ENCODE measurements at regions not wholly inside any gene's neighbourhood (a gene's known extent, or its start where the extent isn't known, plus 50 kb on each side); places are given as distances from the start of the nearest gene placed in this dataset.
"Not testable (repeated sequence)": the region's sequence is repeated elsewhere in the genome, so short reads cannot be mapped to it uniquely, and the experiment has no call there.

DNA sequence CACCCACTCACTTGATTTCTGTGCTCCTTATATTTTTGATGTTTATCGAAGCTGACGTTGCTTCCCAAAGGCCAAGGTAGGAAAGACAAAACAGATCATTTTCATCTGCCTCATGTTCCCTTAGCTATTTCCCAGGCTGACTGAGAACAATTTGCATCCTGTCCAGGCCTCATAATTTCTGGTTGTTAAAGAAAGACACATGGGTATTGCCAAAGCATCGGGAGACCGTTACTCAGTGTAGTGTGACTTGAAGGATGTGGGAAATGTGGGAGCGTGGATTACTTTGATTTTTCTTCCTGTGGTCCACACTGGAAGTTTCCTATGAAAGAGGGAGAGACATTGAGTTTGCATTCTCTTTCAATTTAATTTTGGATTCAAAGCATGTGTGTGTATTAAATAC is 204.6 kb downstream of the TRIB2 start:
- Mint-ChIP-seq H3K27ac (no peak overlapping the region), H3K4me1 (ENCODE audit: low read depth) (no peaks in the 10 kb centered on the region), H3K4me3 (no peak overlapping the region), H3K9me3 (ENCODE audit: low read depth) (no peaks in the 10 kb centered on the region), H3K27me3 (peaks cover 18% of the 10 kb centered on the region), H3K36me3 (no peaks in the 10 kb centered on the region)

DNA sequence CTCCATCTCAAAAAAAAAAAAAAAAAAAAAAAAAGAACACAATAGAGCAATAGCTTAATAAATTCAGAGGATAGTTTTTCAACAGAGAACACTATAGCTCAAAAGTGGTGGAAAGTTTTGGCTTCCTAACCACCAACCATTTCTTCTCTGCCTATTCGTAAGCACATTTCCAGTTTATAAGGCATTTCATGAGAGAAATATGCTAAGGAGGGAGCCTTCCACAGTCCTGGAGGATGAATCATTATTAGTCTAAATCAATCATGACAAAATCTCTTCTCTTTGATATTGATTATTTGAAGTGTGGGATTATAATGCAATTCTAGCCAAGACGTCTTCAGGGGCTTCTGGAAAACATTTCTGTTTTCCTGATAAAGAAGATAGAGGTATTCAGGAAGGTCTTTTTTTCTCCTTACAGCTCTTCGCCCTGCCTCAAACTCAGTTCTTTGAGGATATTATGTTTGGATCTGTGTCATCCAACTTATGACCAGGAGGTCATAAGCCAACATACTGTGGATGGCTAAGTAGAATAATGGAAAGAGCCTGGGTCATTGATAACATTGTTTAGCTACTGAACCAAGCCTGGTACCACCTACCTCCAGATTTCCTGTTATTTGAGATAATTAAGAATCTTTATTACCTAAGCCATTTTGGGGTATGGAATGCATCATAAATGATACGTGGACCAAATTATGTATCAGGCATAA is 207.3 kb downstream of the TRIB2 start:
- H3K9me3 Mint-ChIP-seq (ENCODE audit: low read depth): no peaks in the 10 kb centered on the region
- peaks cover 8% of the 10 kb centered on the region for H3K4me1 Mint-ChIP-seq (ENCODE audit: low read depth)
- H3K4me3 Mint-ChIP-seq: no peak overlapping the region
- H3K27me3 Mint-ChIP-seq: peaks cover 19% of the 10 kb centered on the region
- H3K36me3 Mint-ChIP-seq: no peaks in the 10 kb centered on the region
- no peak overlapping the region for H3K27ac Mint-ChIP-seq

DNA sequence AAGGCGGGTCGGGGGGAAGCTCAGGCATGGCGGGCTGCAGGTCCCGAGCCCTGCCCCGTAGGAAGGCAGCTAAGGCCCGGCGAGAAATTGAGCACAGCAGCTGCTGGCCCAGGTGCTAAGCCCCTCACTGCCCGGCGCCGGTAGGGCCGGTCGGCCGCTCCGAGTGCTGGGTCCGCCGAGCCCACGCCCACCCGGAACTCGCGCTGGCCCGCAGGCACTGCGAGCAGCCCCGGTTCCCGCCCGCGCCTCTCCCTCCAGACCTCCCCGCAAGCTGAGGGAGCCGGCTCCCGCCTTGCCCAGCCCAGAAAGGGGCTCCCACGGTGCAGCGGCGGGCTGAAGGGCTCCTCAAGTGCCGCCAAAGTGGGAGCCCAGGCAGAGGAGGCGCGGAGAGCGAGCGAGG is 209.9 kb downstream of the TRIB2 start:
- H3K4me1 Mint-ChIP-seq (ENCODE audit: low read depth); H3K27ac Mint-ChIP-seq; H3K9me3 Mint-ChIP-seq (ENCODE audit: low read depth); H3K4me3 Mint-ChIP-seq; H3K36me3 Mint-ChIP-seq: not testable (repeated sequence)
- peaks cover 15% of the 10 kb centered on the region for H3K27me3 Mint-ChIP-seq

DNA sequence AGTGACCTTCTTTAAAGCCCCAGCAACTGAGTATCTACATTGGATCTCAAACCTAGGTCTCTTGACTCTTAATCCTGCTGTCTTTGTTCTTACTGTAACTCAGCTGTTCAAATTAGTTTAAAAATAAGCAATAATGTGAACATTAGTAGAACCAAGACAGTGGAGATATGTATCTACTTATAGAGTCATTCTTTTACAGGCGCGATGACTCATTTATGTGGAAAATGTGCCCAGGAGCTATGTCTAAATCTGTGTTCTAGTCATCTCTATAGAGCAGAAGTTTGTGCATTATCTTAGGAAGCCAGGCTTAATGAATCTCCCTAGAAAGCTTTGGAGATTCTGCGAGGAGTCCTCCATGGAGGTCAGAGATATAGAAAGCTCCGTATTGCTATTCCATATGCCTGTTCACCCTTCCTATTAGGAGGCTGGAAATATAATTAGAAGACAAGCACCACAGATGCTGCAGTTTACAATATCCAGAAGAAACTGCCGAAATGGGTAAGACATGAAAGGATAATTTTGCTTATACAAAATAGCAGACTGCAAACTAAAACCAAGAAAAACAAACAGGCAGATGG is 211.6 kb downstream of the TRIB2 start:
- H3K36me3 Mint-ChIP-seq: no peaks in the 10 kb centered on the region
- no peak overlapping the region for H3K27ac Mint-ChIP-seq
- no peaks in the 10 kb centered on the region for H3K9me3 Mint-ChIP-seq (ENCODE audit: low read depth)
- H3K4me3 Mint-ChIP-seq: no peak overlapping the region
- H3K27me3 Mint-ChIP-seq: peaks cover 7% of the 10 kb centered on the region
- peaks cover 9% of the 10 kb centered on the region for H3K4me1 Mint-ChIP-seq (ENCODE audit: low read depth)

DNA sequence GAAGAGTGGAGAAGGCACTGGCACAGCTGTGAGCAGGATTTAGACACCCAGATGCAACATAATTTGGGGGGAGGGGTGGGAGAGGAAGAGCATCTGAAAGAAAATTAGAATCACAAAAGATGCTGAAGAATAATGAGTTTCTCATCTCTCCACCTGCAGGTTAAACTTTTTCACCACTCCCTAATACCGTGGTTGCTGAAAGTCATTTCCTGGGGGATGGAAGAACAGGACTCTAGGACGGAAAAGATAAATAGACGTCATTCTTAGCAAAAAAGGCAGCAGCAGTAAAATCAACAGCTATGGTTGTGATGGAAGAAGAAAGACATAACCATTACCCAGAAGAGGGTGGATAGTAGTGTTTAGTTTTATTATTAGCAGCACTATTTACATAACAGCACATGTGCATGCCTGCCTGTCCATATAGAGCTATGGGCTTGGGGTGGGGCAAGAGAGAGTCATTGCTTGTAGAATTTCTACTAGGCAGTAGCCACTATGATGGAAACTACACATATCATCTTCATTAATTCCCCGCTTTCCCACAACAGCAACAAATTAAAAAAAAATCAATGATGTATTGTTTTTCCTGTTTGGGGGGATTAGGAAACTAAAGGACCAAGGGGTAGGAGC is 212.2 kb downstream of the TRIB2 start:
- Mint-ChIP-seq H3K27ac (no peak overlapping the region), H3K27me3 (peaks cover 7% of the 10 kb centered on the region)

DNA sequence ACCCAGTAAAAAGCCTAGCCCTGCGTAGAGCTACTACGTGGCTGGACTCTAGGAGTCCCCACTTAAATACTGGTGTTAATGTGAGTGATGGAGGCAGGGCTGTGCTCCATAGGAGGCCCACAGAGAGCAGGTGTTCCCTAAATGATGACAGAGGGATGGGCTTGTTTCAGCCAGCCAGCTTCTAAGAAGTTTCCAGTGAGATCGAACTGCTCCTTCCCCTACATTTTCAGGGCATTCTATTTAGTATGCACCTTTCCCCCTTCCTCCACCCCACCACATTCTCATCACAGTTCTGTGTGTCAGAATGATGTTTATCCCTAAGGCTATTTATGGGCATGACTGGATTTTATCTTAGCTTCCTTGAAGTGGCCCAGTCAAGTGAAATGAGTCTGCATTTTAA is 213.0 kb downstream of the TRIB2 start:
- Mint-ChIP-seq H3K27me3 (peaks cover 7% of the 10 kb centered on the region), H3K4me3 (no peak overlapping the region), H3K9me3 (ENCODE audit: low read depth) (no peaks in the 10 kb centered on the region), H3K4me1 (ENCODE audit: low read depth) (peaks cover 9% of the 10 kb centered on the region), H3K27ac (no peak overlapping the region), H3K36me3 (no peaks in the 10 kb centered on the region)

More for the DNA sequence above, 212.2 kb downstream of the TRIB2 start:
- H3K36me3 Mint-ChIP-seq: no peaks in the 10 kb centered on the region
- H3K4me1 Mint-ChIP-seq (ENCODE audit: low read depth): peaks cover 9% of the 10 kb centered on the region
- H3K9me3 Mint-ChIP-seq (ENCODE audit: low read depth): no peaks in the 10 kb centered on the region
- no peak overlapping the region for H3K4me3 Mint-ChIP-seq

DNA sequence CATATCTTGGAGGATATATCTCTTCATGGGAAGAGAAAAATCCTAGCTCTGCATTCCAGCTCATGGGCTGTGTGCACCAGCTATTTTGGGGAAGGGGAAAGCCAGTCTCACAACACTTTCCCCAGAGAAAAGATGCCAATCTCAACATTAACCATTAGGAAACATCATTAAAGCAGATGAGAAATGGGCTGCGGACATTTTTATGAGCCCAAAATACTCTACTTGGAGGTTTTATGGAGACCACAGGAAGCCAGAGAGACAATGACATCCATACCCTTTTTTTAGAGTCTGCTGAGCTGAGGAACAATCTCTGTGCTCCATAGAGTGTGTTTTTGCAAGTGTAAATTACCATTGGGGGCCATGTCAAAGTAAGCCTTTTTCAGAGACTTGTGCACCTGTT is 213.7 kb downstream of the TRIB2 start:
- peaks cover 7% of the 10 kb centered on the region for H3K27me3 Mint-ChIP-seq
- no peak overlapping the region for H3K27ac Mint-ChIP-seq
- peaks cover 9% of the 10 kb centered on the region for H3K4me1 Mint-ChIP-seq (ENCODE audit: low read depth)
- no peaks in the 10 kb centered on the region for H3K9me3 Mint-ChIP-seq (ENCODE audit: low read depth)
- H3K36me3 Mint-ChIP-seq: no peaks in the 10 kb centered on the region
- H3K4me3 Mint-ChIP-seq: no peak overlapping the region

DNA sequence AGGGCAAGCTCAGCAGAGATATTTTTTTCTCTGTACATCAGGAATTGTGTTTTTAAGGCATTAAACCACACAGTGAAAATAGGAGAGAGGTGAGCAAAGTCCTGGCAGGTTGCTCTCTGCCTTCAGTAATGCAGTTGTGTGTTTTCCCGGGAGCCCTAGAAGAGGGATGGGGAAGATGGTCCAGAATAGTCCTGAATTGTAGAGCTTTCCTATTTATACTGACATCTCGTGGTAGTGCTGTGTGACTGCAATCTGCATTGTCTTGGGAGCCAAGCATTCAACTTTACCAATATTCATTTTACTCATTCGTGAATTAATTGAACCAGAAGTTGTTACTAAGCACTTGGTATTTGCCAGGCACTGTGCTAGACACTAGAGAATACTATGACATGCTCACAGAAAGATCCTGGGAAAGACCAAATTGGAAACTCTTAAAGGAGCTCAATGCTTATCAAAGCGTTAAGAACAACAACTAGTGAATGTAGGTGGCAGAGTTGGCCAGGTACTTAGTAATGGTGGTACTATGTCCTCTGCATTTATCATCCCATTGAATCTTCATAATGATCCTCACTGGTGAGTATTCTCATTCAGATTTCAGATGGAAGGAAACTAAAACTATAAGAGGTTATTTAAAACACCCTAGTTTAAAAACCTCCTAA is 214.6 kb downstream of the TRIB2 start:
- Mint-ChIP-seq H3K27me3 (peaks cover 5% of the 10 kb centered on the region), H3K27ac (no peak overlapping the region), H3K9me3 (ENCODE audit: low read depth) (no peaks in the 10 kb centered on the region), H3K4me3 (no peak overlapping the region), H3K36me3 (no peaks in the 10 kb centered on the region), H3K4me1 (ENCODE audit: low read depth) (peaks cover 9% of the 10 kb centered on the region)

DNA sequence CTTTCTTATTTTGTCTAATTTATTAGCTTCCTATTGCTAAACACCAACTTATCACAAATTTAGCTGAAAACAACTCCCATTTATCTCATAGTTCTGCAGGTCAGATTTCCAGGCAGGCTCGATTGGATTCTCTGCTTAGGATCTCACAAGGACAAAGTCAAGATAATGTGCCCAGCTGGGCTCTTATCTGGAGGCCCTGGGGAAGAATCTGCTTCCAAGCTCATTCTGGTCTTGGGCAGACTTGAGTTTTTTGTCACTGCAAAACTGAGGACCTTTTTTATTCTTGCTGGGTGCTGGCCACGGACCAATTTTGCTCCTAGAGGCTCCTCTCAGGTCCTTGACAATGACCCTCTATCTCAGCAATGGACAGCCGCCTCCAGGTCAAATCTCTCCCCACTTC is 215.5 kb downstream of the TRIB2 start:
- Mint-ChIP-seq H3K27me3 (peaks cover 3% of the 10 kb centered on the region), H3K4me1 (ENCODE audit: low read depth) (peaks cover 9% of the 10 kb centered on the region), H3K9me3 (ENCODE audit: low read depth) (no peaks in the 10 kb centered on the region), H3K36me3 (no peaks in the 10 kb centered on the region), H3K27ac (no peak overlapping the region), H3K4me3 (no peak overlapping the region)

DNA sequence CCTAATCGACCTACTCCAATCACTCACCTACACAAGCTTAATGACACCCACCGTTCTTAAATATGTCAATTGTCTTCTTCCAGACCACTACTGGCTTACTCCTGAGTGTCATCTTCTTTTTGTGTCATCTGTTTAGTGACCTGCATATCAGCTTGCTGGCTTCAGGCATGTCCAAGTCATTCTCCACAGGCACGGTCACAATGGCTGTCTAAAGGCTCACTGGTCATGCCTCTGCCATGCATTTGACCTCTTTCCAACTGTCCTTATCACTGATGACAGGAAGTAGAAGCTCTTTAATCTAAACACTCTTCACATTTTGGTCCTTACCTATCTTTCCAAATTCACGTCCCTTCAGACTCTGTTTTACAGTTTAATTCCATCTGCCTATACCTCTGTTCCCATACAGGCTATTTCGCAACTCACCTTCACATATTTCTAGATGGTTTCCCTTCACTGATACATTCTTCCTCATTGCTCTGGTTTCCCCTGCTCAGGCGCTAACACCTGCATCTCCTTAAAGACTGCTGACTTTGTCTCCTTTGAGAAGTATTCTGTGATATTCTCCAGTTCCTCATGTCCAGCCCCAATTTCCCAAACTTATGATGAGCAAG is 217.5 kb downstream of the TRIB2 start:
- Mint-ChIP-seq H3K27ac (no peak overlapping the region), H3K9me3 (ENCODE audit: low read depth) (no peaks in the 10 kb centered on the region), H3K36me3 (no peaks in the 10 kb centered on the region), H3K27me3 (no peaks in the 10 kb centered on the region), H3K4me1 (ENCODE audit: low read depth) (no peaks in the 10 kb centered on the region), H3K4me3 (no peak overlapping the region)

DNA sequence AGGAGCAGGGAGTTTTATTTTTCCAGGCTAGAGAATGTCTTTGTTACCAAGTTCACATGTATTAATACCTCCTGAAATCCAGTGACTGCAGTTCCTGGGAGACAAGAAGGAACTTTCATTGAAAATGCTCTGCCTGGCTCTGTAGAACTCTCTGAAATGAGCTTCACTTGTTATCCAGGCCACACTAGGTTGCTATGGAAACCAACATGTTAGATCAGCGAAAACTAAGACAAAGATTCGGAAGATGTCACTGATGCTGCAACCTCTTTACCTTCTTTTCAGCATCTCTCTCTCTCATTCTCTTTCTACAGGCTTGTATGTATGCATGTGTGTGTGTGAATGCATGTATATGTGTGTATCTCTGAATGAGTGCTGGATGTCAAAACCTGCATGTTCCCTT is 218.5 kb downstream of the TRIB2 start:
- Mint-ChIP-seq H3K27me3 (no peaks in the 10 kb centered on the region), H3K9me3 (ENCODE audit: low read depth) (no peaks in the 10 kb centered on the region), H3K4me3 (no peak overlapping the region), H3K27ac (no peak overlapping the region), H3K4me1 (ENCODE audit: low read depth) (no peaks in the 10 kb centered on the region), H3K36me3 (no peaks in the 10 kb centered on the region)

DNA sequence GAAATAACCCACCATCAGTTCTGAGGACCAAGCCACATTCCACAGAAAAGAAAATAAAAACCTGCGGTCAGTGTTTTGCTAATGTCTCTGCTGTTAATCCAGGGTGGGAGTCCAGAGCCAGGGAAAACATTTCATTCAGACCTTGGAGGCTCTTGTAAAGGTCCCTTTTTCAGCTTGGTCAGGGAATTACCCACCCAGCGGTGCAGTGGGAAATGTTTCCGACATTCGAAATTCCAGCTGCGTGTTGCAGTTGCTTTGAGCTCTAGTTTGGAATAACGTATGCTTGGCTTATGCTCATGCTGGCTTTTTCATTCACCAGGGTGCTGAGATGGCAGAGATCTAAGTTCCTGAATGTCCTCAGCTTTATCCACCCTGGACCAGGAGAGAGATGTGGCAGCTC is 219.1 kb downstream of the TRIB2 start:
- H3K27ac Mint-ChIP-seq: no peak overlapping the region

DNA sequence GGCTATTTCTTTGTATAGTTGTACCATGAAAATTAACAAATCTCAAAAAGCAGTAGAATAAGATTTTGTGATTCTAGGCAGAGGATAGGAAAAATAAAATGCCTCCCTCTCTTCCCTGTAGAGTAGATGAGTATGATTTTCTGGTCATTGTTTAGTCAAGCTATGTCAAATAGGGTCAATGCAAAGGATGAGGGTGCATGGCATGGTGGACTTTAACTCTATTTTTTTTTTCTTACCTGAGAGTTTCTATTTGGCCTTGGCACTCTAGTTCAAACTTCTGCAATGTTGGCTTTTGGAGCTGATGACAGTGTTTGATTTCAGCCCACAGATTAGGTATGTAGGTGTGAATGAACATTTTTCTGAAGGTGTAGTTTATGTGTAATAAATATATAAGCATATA is 224.5 kb downstream of the TRIB2 start:
- Mint-ChIP-seq H3K27ac (no peak overlapping the region), H3K4me3 (no peak overlapping the region), H3K36me3 (peaks cover 3% of the 10 kb centered on the region), H3K9me3 (ENCODE audit: low read depth) (no peaks in the 10 kb centered on the region), H3K4me1 (ENCODE audit: low read depth) (no peaks in the 10 kb centered on the region), H3K27me3 (peaks cover 2% of the 10 kb centered on the region)

More for the DNA sequence above, 219.1 kb downstream of the TRIB2 start:
- Mint-ChIP-seq H3K27me3 (no peaks in the 10 kb centered on the region), H3K36me3 (no peaks in the 10 kb centered on the region), H3K4me3 (no peak overlapping the region), H3K4me1 (ENCODE audit: low read depth) (no peaks in the 10 kb centered on the region), H3K9me3 (ENCODE audit: low read depth) (no peaks in the 10 kb centered on the region)

DNA sequence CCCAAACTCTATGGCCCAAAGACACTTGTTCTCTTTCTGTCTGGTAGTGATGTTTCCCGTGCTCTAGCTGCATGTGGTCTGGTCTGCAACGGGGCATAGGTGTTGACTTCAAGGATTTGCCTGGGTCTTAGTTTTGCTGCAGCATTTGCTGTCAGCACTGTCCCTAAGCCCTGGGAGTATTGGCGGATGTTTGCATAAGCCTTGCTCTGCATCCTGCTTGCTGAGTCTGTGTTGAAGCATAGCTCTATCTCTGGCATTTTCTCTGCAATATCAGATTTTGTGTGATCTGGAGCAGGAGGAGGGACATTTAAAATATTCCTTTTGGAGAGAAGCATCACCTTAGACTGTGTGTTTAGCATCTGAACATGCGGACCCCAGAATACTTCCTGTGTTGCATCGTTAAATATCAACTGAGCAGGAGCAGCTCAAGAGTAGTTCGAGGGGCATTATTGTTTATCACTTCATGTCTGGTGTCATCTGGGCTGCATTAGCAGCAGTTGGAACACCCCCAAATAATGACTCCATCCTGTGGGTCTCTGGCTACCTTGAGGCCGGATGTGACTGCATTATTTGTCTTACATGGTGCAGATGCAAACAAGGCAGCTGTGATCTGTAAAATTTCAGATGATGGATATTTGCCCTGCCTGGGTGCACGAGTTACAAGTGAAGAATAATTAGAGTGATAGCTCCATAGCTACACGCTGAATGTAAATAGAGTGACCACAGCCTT is 231.7 kb downstream of the TRIB2 start:
- no peak overlapping the region for H3K4me3 Mint-ChIP-seq
- H3K27ac Mint-ChIP-seq: no peak overlapping the region
- no peaks in the 10 kb centered on the region for H3K36me3 Mint-ChIP-seq
- peaks cover 15% of the 10 kb centered on the region for H3K4me1 Mint-ChIP-seq (ENCODE audit: low read depth)
- no peaks in the 10 kb centered on the region for H3K9me3 Mint-ChIP-seq (ENCODE audit: low read depth)
- H3K27me3 Mint-ChIP-seq: peaks cover 4% of the 10 kb centered on the region

Data from activated naive CD8-positive, alpha-beta T cell (primary cell).